Hepatocyte (in vitro differentiated cells): ENCODE measurements at regions not wholly inside any gene's neighbourhood (a gene's known extent, or its start where the extent isn't known, plus 50 kb on each side); places are given as distances from the start of the nearest gene placed in this dataset.

Experiments used
- DNase-seq: peaks from one replicate; pipeline ENCODE4 v3.0.0-alpha.2; 2016; ENCODE audit warnings: low spot score
- H2AFZ ChIP-seq: fragments of 200-600 bp; sonication (generic); 2 replicates; pipeline ENCODE4 v1.6.0; 2016; ENCODE audit warnings: antibody characterized with exemption, mild to moderate bottlenecking
- H3K27ac ChIP-seq: fragments of 200-600 bp; sonication (generic); 2 replicates; pipeline ENCODE4 v1.5.1; 2016; ENCODE audit warnings: mild to moderate bottlenecking
- H3K27me3 ChIP-seq: fragments of 200-600 bp; sonication (generic); 2 replicates; pipeline ENCODE4 v1.6.1; 2016
- H3K36me3 ChIP-seq: fragments of 200-600 bp; sonication (generic); replicated peaks from 2 replicates; pipeline ENCODE4 v1.5.1; 2016; ENCODE audit warnings: low read depth; ENCODE audit not compliant: insufficient read depth
- H3K4me1 ChIP-seq: fragments of 200-600 bp; sonication (generic); 2 replicates; pipeline ENCODE4 v1.5.1; 2016; ENCODE audit warnings: mild to moderate bottlenecking, moderate library complexity; ENCODE audit not compliant: insufficient read depth
- H3K4me2 ChIP-seq: fragments of 200-600 bp; sonication (generic); 2 replicates; pipeline ENCODE4 v1.6.0; 2016
- H3K4me3 ChIP-seq: fragments of 200-600 bp; sonication (generic); 2 replicates; pipeline ENCODE4 v1.5.1; 2016; ENCODE audit warnings: mild to moderate bottlenecking
- H3K79me2 ChIP-seq: fragments of 200-600 bp; sonication (generic); 2 replicates; pipeline ENCODE4 v1.6.0; 2017; ENCODE audit warnings: mild to moderate bottlenecking
- H3K9me2 ChIP-seq: fragments of 200-600 bp; sonication (generic); replicated peaks from 2 replicates; pipeline ENCODE4 v1.6.0; 2017; ENCODE audit warnings: mild to moderate bottlenecking; ENCODE audit not compliant: insufficient read depth
- H3K9me3 ChIP-seq: fragments of 200-600 bp; sonication (generic); 2 replicates; pipeline ENCODE4 v1.5.1; 2016; ENCODE audit warnings: low read depth, mild to moderate bottlenecking
- H4K20me1 ChIP-seq: fragments of 200-600 bp; sonication (generic); 2 replicates; pipeline ENCODE4 v1.6.0; 2016; ENCODE audit warnings: mild to moderate bottlenecking; ENCODE audit not compliant: insufficient read depth, poor library complexity, severe bottlenecking
- EZH2 ChIP-seq: fragments of 200-600 bp; sonication (generic); IDR thresholded peaks from 2 replicates; pipeline ENCODE4 v1.6.1; 2016; ENCODE audit warnings: antibody characterized with exemption, mild to moderate bottlenecking, borderline replicate concordance
- EZH2phosphoT487 ChIP-seq: fragments of 200-600 bp; sonication (generic); IDR thresholded peaks from one replicate; pipeline ENCODE4 v1.6.1; 2018; ENCODE audit warnings: antibody characterized with exemption, mild to moderate bottlenecking, low read depth, moderate library complexity; ENCODE audit not compliant: unreplicated experiment, severe bottlenecking
- WGBS: methylation state at CpG from one replicate; pipeline ENCODE4 v1.1.6; 2016; ENCODE audit warnings: low lambda C conversion rate; ENCODE audit errors: missing lambda C conversion rate; 5-methylcytosine and 5-hydroxymethylcytosine counted together
- TF ChIP-seq, protein P1 (sequence below): fragments of 200-600 bp; sonication (generic); IDR thresholded peaks from 2 replicates; pipeline ENCODE4 v1.5.1; 2016; ENCODE audit warnings: antibody characterized with exemption, mild to moderate bottlenecking; ENCODE audit not compliant: poor library complexity

DNA sequence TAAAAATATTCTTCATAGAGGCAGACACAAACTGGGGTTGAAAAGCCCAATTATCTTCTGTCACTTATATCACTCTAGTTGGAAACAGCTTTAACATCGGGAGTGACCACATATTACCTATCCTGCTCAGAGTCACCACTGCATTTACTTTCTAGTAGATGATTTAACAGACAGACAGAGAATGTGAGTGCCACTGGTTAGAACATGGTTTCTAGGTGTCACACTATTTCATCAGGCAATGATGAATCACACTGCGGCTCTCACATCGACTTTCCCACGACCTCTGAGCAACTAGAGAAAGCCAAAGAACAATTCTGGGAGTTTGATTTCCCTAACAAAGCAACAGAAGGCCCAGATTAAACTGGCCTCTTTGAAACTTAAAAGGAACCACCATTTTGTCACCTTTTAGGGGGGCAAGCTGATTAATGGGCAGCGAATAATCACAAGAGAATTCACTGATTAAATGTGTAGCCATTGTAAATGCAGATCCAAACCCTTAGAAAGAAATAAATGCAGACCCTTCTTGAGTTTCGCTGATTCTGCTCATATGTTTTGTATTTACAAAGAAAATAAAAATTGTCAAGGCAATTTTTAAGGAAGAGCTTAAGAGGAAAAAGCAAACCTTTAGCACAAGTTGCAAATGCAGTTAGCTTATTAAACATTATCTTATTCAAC is 112.6 kb upstream of the KBTBD8 start:
- no peaks in the 10 kb centered on the region for H3K9me2 ChIP-seq
- H2AFZ ChIP-seq = no peak overlapping the region
- H3K27me3 ChIP-seq = no peaks in the 10 kb centered on the region
- no peak for TF ChIP-seq EZH2phosphoT487
- no peak for TF ChIP-seq EZH2
- TF ChIP-seq, protein P1, sequence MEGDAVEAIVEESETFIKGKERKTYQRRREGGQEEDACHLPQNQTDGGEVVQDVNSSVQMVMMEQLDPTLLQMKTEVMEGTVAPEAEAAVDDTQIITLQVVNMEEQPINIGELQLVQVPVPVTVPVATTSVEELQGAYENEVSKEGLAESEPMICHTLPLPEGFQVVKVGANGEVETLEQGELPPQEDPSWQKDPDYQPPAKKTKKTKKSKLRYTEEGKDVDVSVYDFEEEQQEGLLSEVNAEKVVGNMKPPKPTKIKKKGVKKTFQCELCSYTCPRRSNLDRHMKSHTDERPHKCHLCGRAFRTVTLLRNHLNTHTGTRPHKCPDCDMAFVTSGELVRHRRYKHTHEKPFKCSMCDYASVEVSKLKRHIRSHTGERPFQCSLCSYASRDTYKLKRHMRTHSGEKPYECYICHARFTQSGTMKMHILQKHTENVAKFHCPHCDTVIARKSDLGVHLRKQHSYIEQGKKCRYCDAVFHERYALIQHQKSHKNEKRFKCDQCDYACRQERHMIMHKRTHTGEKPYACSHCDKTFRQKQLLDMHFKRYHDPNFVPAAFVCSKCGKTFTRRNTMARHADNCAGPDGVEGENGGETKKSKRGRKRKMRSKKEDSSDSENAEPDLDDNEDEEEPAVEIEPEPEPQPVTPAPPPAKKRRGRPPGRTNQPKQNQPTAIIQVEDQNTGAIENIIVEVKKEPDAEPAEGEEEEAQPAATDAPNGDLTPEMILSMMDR = no peak
- 58% methylated on average over 6 of the region's 6 CpGs for WGBS
- no peaks in the 10 kb centered on the region for H3K36me3 ChIP-seq
- H3K9me3 ChIP-seq = no peaks in the 10 kb centered on the region
- no peaks in the 10 kb centered on the region for H3K4me1 ChIP-seq
- H3K4me2 ChIP-seq = no peak overlapping the region
- H3K27ac ChIP-seq = peak overlapping the region; percentile 75
- no peak overlapping the region for H3K4me3 ChIP-seq
- no peaks in the 10 kb centered on the region for H4K20me1 ChIP-seq
- no peaks in the 10 kb centered on the region for H3K79me2 ChIP-seq
- peak; percentile 51 for DNase-seq

DNA sequence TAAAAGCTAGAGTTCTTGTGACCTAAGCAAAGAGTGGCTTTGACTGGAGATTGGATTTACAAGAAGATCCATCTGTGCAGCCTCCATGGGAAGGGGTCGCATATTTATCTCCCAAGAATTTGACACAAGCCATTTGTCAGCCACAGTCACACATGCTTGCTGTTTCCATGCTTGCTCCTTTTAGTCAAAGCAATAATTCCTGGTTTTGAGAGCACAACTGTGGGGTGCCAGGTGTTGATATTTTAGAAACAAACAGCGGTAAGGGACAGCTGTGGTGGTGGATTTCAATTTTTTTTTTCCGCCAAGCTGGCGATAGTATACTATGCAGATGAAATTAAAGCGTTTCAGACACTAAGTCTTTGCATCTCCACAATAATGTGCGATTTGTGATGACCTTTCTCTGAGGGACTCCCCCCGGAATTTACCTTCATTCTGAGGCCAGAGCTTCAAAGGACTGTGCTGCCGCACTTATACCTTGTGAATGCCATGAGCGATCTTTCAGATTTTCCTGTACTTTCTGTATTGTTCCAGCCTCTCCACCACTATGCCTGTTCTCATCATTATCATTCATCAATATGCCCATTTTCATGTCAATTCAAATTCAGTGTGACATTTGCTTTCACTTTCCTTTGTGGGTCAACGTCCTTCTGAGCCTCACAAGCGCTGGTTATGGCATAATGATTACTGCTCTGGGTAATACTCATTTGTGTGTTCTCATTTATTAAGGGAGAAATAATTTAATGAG is 108.2 kb upstream of the KBTBD8 start:
- no peak for DNase-seq
- H3K27ac ChIP-seq = no peak overlapping the region
- no peaks in the 10 kb centered on the region for H3K27me3 ChIP-seq
- no peak overlapping the region for H3K4me3 ChIP-seq
- no peak overlapping the region for H2AFZ ChIP-seq
- no peaks in the 10 kb centered on the region for H3K36me3 ChIP-seq
- no peaks in the 10 kb centered on the region for H3K9me2 ChIP-seq
- no peaks in the 10 kb centered on the region for H3K4me1 ChIP-seq
- no peaks in the 10 kb centered on the region for H3K79me2 ChIP-seq
- no peaks in the 10 kb centered on the region for H3K9me3 ChIP-seq
- TF ChIP-seq, protein P1 = no peak
- TF ChIP-seq EZH2 (no peak), EZH2phosphoT487 (no peak)
- no peak overlapping the region for H3K4me2 ChIP-seq
- H4K20me1 ChIP-seq = no peaks in the 10 kb centered on the region
- WGBS = 85% methylated on average over 11 of the region's 11 CpGs

DNA sequence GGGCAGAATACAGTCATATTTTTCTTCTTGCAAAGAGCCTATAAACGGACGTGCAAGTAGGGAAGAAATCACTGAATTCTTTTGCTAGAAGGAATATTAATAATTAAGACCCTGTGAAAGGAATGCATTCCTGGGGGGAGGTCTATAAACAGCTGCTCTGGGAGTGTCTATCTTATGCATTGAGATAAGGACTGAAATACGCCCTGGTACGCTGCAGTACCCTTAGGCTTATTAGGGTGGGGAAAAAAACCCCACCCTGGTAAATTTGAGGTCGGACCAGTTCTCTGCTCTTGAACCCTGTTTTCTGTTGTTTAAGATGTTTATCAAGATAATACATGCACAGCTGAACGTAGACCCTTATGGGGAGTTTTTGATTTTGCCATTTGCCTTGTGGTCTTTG is 100.0 kb upstream of the KBTBD8 start:
- H3K4me2 ChIP-seq = no peak overlapping the region
- H3K9me2 ChIP-seq = no peaks in the 10 kb centered on the region
- H3K36me3 ChIP-seq = no peaks in the 10 kb centered on the region
- TF ChIP-seq EZH2 (no peak), EZH2phosphoT487 (no peak)
- TF ChIP-seq, protein P1 = no peak
- 66% methylated on average over 6 of the region's 6 CpGs for WGBS
- no peak for DNase-seq
- no peaks in the 10 kb centered on the region for H3K4me1 ChIP-seq
- H2AFZ ChIP-seq = no peak overlapping the region
- H3K79me2 ChIP-seq = no peaks in the 10 kb centered on the region
- no peaks in the 10 kb centered on the region for H3K9me3 ChIP-seq
- no peak overlapping the region for H3K4me3 ChIP-seq
- H3K27ac ChIP-seq = no peak overlapping the region
- H4K20me1 ChIP-seq = no peaks in the 10 kb centered on the region
- no peaks in the 10 kb centered on the region for H3K27me3 ChIP-seq
